A549 (cell line): ENCODE measurements at regions not wholly inside any gene's neighbourhood (a gene's known extent, or its start where the extent isn't known, plus 50 kb on each side); places are given as distances from the start of the nearest gene placed in this dataset.

Source experiments
- ATAC-seq, 2 experiments: fragments of 200-7000 bp in 1 of 2; fragments of >200 bp in 1 of 2; cut with Nextera tagmentation in 1 of 2; cut with Tn5 transposase in 1 of 2; 3 replicates each; pipeline versions ENCODE4 v1.8.0 to v1.9.1; 2018 to 2020; ENCODE audit warnings: mild to moderate bottlenecking in 1 of 2, moderate library complexity in 1 of 2
- CTCF ChIA-PET: fragments of 300-600 bp; sonication (Branson Sonifier 250); formaldehyde crosslinking; extraction: SDS; loops from one replicate; lab custom pipeline; 2021; ENCODE audit warnings: antibody characterized with exemption, inconsistent platforms; lab: Yijun Ruan, JAX
- POLR2A ChIA-PET: fragments of 350-600 bp; formaldehyde crosslinking; extraction: SDS; loops from one replicate; lab custom pipeline; 2021; ENCODE audit warnings: antibody characterized with exemption, inconsistent platforms; lab: Yijun Ruan, JAX
- DNase-seq, 2 experiments: peaks; one replicate each; pipeline versions ENCODE4 v3.0.0 to v3.0.0-alpha.2; 2011 to 2016; ENCODE audit warnings: low read depth in 1 of 2, low spot score in 1 of 2
- FAIRE-seq: peaks from 2 replicates; lab custom pipeline; 2011; peaks lifted over from hg19 to GRCh38; lab: Jason Lieb, UNC
- H3K27ac ChIP-seq, 2 experiments: fragments of >200 bp; sonication (Bioruptor Twin); formaldehyde crosslinking; 3 replicates each; pipeline ENCODE4 v1.5.1; 2016 to 2017
- H3K4me1 ChIP-seq: fragments of >200 bp; sonication (Bioruptor Twin); formaldehyde crosslinking; 3 replicates; pipeline ENCODE4 v1.6.1; 2016
- H3K4me2 ChIP-seq: fragments of >200 bp; sonication (Bioruptor Twin); formaldehyde crosslinking; 3 replicates; pipeline ENCODE4 v1.6.1; 2016
- H3K4me3 ChIP-seq: fragments of >200 bp; sonication (Bioruptor Twin); formaldehyde crosslinking; 3 replicates; pipeline ENCODE4 v1.5.1; 2016
- H3K9me3 ChIP-seq: fragments of >200 bp; sonication (Bioruptor Twin); formaldehyde crosslinking; 3 replicates; pipeline ENCODE4 v1.6.1; 2016
- BHLHE40 ChIP-seq: IDR thresholded peaks from 2 replicates; pipeline ENCODE4 v1.6.1; 2012; ENCODE audit warnings: low read depth, low read length, inconsistent platforms
- CHD4 ChIP-seq: fragments of 200-600 bp; sonication (generic); IDR thresholded peaks from 2 replicates; pipeline ENCODE4 v1.6.1; 2016; ENCODE audit warnings: antibody characterized with exemption, mild to moderate bottlenecking, borderline replicate concordance
- FOSB ChIP-seq: fragments of 250-450 bp; sonication (Bioruptor Pico); IDR thresholded peaks from 2 replicates; pipeline ENCODE4 v1.5.0; 2020; ENCODE audit warnings: mild to moderate bottlenecking, moderate library complexity
- FOSL2 ChIP-seq, 2 experiments: fragments of 450-650 bp in 1 of 2; fragments of >200 bp in 1 of 2; sonication (Bioruptor Twin) in 1 of 2; formaldehyde crosslinking; IDR thresholded peaks; 2 replicates each; pipeline versions ENCODE4 v1.5.0 to v1.6.1; 2016 to 2020; ENCODE audit warnings: mild to moderate bottlenecking in 1 of 2, moderate library complexity in 1 of 2
- FOXS1 ChIP-seq: fragments of 250-450 bp; sonication (Bioruptor Pico); IDR thresholded peaks from 2 replicates; pipeline ENCODE4 v1.5.0; 2020; ENCODE audit warnings: mild to moderate bottlenecking, moderate library complexity
- GATA3 ChIP-seq: IDR thresholded peaks from 2 replicates; pipeline ENCODE4 v1.6.1; 2012; ENCODE audit warnings: borderline replicate concordance
- HDAC2 ChIP-seq: fragments of 200-600 bp; sonication (generic); IDR thresholded peaks from 2 replicates; pipeline ENCODE4 v1.6.1; 2016
- HOXA7 ChIP-seq: fragments of 250-450 bp; sonication (Bioruptor Pico); IDR thresholded peaks from 2 replicates; pipeline ENCODE4 v1.5.0; 2020; ENCODE audit warnings: mild to moderate bottlenecking, moderate library complexity
- JUN ChIP-seq, 2 experiments: fragments of >200 bp; sonication (Bioruptor Twin); formaldehyde crosslinking; IDR thresholded peaks; 2 replicates in 1 of 2; 3 replicates in 1 of 2; pipeline ENCODE4 v1.6.1; 2016 to 2017
- KDM1A ChIP-seq: fragments of 200-600 bp; sonication (generic); IDR thresholded peaks from 2 replicates; pipeline ENCODE4 v1.6.1; 2016; ENCODE audit warnings: low read depth, mild to moderate bottlenecking
- NFE2L2 ChIP-seq: fragments of 150-350 bp; conservative IDR thresholded peaks from 2 replicates; pipeline ENCODE4 v1.6.1; 2014; ENCODE audit warnings: low read length
- NR3C1 ChIP-seq: fragments of >200 bp; sonication (Bioruptor Twin); formaldehyde crosslinking; IDR thresholded peaks from 3 replicates; pipeline ENCODE4 v1.6.1; 2017
- PHF8 ChIP-seq: fragments of 200-600 bp; sonication (generic); IDR thresholded peaks from 2 replicates; pipeline ENCODE4 v1.6.1; 2016; ENCODE audit warnings: low read depth, mild to moderate bottlenecking, antibody characterized with exemption, moderate library complexity, borderline replicate concordance
- POLR2AphosphoS2 ChIP-seq: conservative IDR thresholded peaks from 2 replicates; pipeline ENCODE4 v1.6.1; 2012; ENCODE audit warnings: low read length, improper control_type of control experiment, inconsistent platforms
- RAD21 ChIP-seq, 2 experiments: fragments of >200 bp in 1 of 2; sonication (Bioruptor Twin) in 1 of 2; formaldehyde crosslinking in 1 of 2; IDR thresholded peaks in 1 of 2; conservative IDR thresholded peaks in 1 of 2; 2 replicates in 1 of 2; 3 replicates in 1 of 2; pipeline ENCODE4 v1.6.1; 2012 to 2018; ENCODE audit warnings: inconsistent platforms in 1 of 2
- RCOR1 ChIP-seq: fragments of 150-350 bp; IDR thresholded peaks from 2 replicates; pipeline ENCODE4 v1.6.1; 2014; ENCODE audit warnings: antibody characterized with exemption, low read length, low read depth
- RNF2 ChIP-seq: fragments of 200-600 bp; sonication (generic); IDR thresholded peaks from 2 replicates; pipeline ENCODE4 v1.6.1; 2016; ENCODE audit warnings: low read depth, mild to moderate bottlenecking, antibody characterized with exemption, moderate library complexity, borderline replicate concordance
- SMC3 ChIP-seq: fragments of >200 bp; sonication (Bioruptor Twin); formaldehyde crosslinking; IDR thresholded peaks from 3 replicates; pipeline ENCODE4 v1.6.1; 2018; ENCODE audit warnings: inconsistent platforms
- SREBF2 ChIP-seq: fragments of 450-650 bp; IDR thresholded peaks from 2 replicates; pipeline ENCODE4 v1.6.1; 2014; ENCODE audit warnings: mild to moderate bottlenecking, moderate library complexity
- ZNF302 ChIP-seq: fragments of 250-450 bp; sonication (Bioruptor Pico); IDR thresholded peaks from 2 replicates; pipeline ENCODE4 v1.9.0; 2021; ENCODE audit warnings: inconsistent platforms, mild to moderate bottlenecking, moderate library complexity
- WGBS: methylation state at CpG from one replicate; pipeline ENCODE4 v1.1.6; 2017; ENCODE audit errors: missing lambda C conversion rate; 5-methylcytosine and 5-hydroxymethylcytosine counted together
- TF ChIP-seq, protein P1 (sequence below): fragments of >200 bp; sonication (Bioruptor Twin); formaldehyde crosslinking; IDR thresholded peaks from 3 replicates; pipeline ENCODE4 v1.6.1; 2016
- TF ChIP-seq, protein P2 (sequence below): IDR thresholded peaks from 2 replicates; pipeline ENCODE4 v1.6.1; 2012
- TF ChIP-seq, protein P3 (sequence below): fragments of 150-350 bp; IDR thresholded peaks from 2 replicates; pipeline ENCODE4 v1.6.1; 2014; ENCODE audit warnings: low read depth, mild to moderate bottlenecking, low read length
- TF ChIP-seq, protein P4 (sequence below): fragments of 200-600 bp; sonication (generic); IDR thresholded peaks from 2 replicates; pipeline ENCODE4 v1.6.1; 2016; ENCODE audit warnings: antibody characterized with exemption, mild to moderate bottlenecking, moderate library complexity
- TF ChIP-seq, protein P5 (sequence below): fragments of 450-650 bp; IDR thresholded peaks from 2 replicates; pipeline ENCODE4 v1.6.1; 2014; ENCODE audit warnings: antibody characterized with exemption
- TF ChIP-seq, protein P6 (sequence below): IDR thresholded peaks from 2 replicates; pipeline ENCODE4 v1.6.1; 2012

DNA sequence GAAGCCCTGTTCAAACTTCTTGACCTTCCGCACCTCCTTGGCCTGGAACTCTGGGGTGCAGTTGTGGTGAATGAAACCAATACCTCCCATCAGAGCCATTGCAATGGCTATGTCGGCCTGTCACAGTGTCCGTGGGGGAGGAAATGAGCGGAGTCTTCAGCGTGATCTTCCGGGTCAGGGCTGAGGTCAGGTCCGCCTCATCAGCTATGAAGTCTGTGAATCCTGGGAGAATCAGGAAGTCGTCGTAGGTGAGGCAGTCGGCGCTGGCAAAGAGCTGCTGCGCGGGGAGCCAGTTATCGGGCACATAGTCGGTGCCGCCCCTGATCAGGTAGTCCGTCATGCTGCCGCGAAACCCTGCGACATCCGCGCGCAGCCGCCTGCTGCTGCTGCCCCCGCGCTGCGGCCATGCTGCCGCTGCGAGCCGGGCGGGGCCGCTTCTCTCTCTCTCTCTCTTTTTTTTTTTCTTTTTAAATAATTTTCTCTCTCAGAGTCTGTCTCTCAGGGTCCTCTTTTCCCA lies 154.1 kb upstream of the ZSWIM2 start:
- no peak for DNase-seq
- no peak overlapping the region for H3K27ac ChIP-seq
- no peak for ATAC-seq
- no peak for FAIRE-seq
- H3K4me1 ChIP-seq: no peaks in the 10 kb centered on the region
- 87% methylated on average over 32 of the region's 32 CpGs for WGBS
- ChIA-PET CTCF (no interaction called here), POLR2A (no interaction called here)
- H3K4me3 ChIP-seq: no peak overlapping the region
- TF ChIP-seq, protein P1, sequence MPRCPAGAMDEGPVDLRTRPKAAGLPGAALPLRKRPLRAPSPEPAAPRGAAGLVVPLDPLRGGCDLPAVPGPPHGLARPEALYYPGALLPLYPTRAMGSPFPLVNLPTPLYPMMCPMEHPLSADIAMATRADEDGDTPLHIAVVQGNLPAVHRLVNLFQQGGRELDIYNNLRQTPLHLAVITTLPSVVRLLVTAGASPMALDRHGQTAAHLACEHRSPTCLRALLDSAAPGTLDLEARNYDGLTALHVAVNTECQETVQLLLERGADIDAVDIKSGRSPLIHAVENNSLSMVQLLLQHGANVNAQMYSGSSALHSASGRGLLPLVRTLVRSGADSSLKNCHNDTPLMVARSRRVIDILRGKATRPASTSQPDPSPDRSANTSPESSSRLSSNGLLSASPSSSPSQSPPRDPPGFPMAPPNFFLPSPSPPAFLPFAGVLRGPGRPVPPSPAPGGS: no peak
- no peak for TF ChIP-seq FOXS1
- no peak for TF ChIP-seq CHD4
- TF ChIP-seq GATA3: no peak
- no peak for TF ChIP-seq FOSB (CRISPR knock-in tag)
- TF ChIP-seq FOSL2 (IDR thresholded peaks at IDR 0.05): no peak
- TF ChIP-seq FOSL2 (CRISPR knock-in tag; IDR thresholded peaks at IDR 0.05): no peak
- H3K4me2 ChIP-seq: no peak overlapping the region
- H3K9me3 ChIP-seq: no peaks in the 10 kb centered on the region

DNA sequence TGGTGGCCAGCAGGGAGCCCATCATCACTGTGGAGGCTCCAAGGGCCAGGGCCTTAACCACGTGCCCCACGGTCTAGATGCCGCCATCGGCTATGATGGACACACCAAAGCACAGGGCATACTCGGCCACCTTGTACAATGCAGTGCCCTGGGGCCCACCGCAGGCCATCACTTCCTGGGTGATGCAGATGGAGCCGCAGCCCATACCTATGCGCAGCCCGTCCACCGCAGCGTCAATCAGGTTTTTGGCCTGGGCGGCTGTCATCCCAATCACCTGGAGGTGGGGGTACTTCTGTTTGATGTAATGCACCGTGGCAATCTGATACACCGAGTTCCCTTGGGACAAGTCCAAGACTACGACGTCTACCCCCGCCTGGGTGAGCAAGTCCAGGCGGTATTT lies 153.3 kb upstream of the ZSWIM2 start:
- no peak for ATAC-seq
- ChIA-PET POLR2A (no interaction called here), CTCF (no interaction called here)
- H3K4me3 ChIP-seq: no peak overlapping the region
- no peak overlapping the region for H3K4me2 ChIP-seq
- 69% methylated on average over 13 of the region's 18 CpGs for WGBS
- no peaks in the 10 kb centered on the region for H3K9me3 ChIP-seq
- TF ChIP-seq JUN (IDR thresholded peaks at IDR 0.05): no peak
- TF ChIP-seq NFE2L2: no peak
- TF ChIP-seq, protein P2, sequence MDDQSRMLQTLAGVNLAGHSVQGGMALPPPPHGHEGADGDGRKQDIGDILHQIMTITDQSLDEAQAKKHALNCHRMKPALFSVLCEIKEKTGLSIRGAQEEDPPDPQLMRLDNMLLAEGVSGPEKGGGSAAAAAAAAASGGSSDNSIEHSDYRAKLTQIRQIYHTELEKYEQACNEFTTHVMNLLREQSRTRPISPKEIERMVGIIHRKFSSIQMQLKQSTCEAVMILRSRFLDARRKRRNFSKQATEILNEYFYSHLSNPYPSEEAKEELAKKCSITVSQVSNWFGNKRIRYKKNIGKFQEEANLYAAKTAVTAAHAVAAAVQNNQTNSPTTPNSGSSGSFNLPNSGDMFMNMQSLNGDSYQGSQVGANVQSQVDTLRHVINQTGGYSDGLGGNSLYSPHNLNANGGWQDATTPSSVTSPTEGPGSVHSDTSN: no peak
- no peak for TF ChIP-seq NR3C1
- TF ChIP-seq KDM1A: no peak
- TF ChIP-seq ZNF302: no peak
- TF ChIP-seq, protein P3, sequence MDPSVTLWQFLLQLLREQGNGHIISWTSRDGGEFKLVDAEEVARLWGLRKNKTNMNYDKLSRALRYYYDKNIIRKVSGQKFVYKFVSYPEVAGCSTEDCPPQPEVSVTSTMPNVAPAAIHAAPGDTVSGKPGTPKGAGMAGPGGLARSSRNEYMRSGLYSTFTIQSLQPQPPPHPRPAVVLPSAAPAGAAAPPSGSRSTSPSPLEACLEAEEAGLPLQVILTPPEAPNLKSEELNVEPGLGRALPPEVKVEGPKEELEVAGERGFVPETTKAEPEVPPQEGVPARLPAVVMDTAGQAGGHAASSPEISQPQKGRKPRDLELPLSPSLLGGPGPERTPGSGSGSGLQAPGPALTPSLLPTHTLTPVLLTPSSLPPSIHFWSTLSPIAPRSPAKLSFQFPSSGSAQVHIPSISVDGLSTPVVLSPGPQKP: no peak
- no peak for TF ChIP-seq SMC3
- no peak for TF ChIP-seq RNF2
- no peak for TF ChIP-seq HDAC2
- no peak for TF ChIP-seq RAD21 (conservative IDR thresholded peaks at IDR 0.05 in 1 of 2, IDR thresholded peaks at IDR 0.05 in 1 of 2)
- no peak for DNase-seq
- H3K27ac ChIP-seq: no peak overlapping the region
- FAIRE-seq: no peak
- H3K4me1 ChIP-seq: no peaks in the 10 kb centered on the region

DNA sequence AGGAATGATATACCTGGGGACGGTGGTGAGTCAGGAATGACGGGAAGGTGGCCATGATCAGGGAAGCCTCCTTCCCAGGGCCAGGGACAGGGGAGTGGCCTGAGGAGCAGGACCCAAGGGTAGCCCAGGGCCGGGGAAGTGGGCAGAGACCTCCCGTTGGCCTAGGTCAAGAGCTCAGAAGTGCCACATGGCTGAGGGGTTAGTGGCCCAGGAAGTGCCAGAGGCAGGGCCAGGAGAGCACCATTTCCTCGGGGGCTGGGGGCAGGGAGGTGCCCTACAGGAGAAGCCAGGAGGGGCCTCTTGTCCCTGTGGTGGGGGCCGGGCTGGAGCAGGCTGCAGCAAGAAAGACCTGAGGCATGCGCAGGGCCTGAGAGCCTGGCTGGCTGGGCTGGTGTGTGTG lies 152.3 kb upstream of the ZSWIM2 start:
- Histone ChIP-seq H3K4me2 (no peak overlapping the region), H3K27ac (no peak overlapping the region), H3K4me3 (no peak overlapping the region), H3K9me3 (no peaks in the 10 kb centered on the region), H3K4me1 (no peaks in the 10 kb centered on the region)
- WGBS: 78% methylated on average over 5 of the region's 7 CpGs
- ChIA-PET CTCF (no interaction called here), POLR2A (no interaction called here)
- ATAC-seq: no peak
- DNase-seq: no peak
- no peak for FAIRE-seq
- TF ChIP-seq POLR2AphosphoS2 (no peak), GATA3 (no peak), HOXA7 (CRISPR knock-in tag) (no peak), SREBF2 (no peak), PHF8 (no peak), FOXS1 (no peak), HDAC2 (no peak), CHD4 (no peak), RNF2 (no peak), RCOR1 (no peak), BHLHE40 (no peak)
- TF ChIP-seq, protein P4, sequence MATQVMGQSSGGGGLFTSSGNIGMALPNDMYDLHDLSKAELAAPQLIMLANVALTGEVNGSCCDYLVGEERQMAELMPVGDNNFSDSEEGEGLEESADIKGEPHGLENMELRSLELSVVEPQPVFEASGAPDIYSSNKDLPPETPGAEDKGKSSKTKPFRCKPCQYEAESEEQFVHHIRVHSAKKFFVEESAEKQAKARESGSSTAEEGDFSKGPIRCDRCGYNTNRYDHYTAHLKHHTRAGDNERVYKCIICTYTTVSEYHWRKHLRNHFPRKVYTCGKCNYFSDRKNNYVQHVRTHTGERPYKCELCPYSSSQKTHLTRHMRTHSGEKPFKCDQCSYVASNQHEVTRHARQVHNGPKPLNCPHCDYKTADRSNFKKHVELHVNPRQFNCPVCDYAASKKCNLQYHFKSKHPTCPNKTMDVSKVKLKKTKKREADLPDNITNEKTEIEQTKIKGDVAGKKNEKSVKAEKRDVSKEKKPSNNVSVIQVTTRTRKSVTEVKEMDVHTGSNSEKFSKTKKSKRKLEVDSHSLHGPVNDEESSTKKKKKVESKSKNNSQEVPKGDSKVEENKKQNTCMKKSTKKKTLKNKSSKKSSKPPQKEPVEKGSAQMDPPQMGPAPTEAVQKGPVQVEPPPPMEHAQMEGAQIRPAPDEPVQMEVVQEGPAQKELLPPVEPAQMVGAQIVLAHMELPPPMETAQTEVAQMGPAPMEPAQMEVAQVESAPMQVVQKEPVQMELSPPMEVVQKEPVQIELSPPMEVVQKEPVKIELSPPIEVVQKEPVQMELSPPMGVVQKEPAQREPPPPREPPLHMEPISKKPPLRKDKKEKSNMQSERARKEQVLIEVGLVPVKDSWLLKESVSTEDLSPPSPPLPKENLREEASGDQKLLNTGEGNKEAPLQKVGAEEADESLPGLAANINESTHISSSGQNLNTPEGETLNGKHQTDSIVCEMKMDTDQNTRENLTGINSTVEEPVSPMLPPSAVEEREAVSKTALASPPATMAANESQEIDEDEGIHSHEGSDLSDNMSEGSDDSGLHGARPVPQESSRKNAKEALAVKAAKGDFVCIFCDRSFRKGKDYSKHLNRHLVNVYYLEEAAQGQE: no peak
- TF ChIP-seq, protein P5, sequence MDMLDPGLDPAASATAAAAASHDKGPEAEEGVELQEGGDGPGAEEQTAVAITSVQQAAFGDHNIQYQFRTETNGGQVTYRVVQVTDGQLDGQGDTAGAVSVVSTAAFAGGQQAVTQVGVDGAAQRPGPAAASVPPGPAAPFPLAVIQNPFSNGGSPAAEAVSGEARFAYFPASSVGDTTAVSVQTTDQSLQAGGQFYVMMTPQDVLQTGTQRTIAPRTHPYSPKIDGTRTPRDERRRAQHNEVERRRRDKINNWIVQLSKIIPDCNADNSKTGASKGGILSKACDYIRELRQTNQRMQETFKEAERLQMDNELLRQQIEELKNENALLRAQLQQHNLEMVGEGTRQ: no peak
- TF ChIP-seq, protein P6, sequence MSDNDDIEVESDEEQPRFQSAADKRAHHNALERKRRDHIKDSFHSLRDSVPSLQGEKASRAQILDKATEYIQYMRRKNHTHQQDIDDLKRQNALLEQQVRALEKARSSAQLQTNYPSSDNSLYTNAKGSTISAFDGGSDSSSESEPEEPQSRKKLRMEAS: no peak
